Hindlimb muscle (tissue), 1 donor: ENCODE measurements at regions not wholly inside any gene's neighbourhood (a gene's known extent, or its start where the extent isn't known, plus 50 kb on each side); places are given as distances from the start of the nearest gene placed in this dataset.

Experiments
- DNase-seq: peaks from one replicate; pipeline ENCODE4 v3.0.0-alpha.2; 2013

GRCh38 chr9:111985315-111985714, 88.7 kb downstream of the UGCG start:
- DNase-seq = no peak

- DNase-seq = peak; percentile 34
Observed at GRCh38 chr9:111986035-111986556, 89.5 kb downstream of the UGCG start.
